ENCODE measurements at regions not wholly inside any gene's neighbourhood (a gene's known extent, or its start where the extent isn't known, plus 50 kb on each side); places are given as distances from the start of the nearest gene placed in this dataset.
"Not testable (repeated sequence)": the region's sequence is repeated elsewhere in the genome, so short reads cannot be mapped to it uniquely, and the experiment has no call there.

GRCh38 chr13:111058796-111059506 lies 56.2 kb upstream of the ARHGEF7 start:
- DNase-seq (ENCODE audit: low spot score): peak; percentile 38
- Histone ChIP-seq H3K36me3 (no peaks in the 10 kb centered on the region), H3K27me3 (no peaks in the 10 kb centered on the region), H3K27ac (no peak overlapping the region), H3K4me3 (no peak overlapping the region), H3K4me1 (no peaks in the 10 kb centered on the region), H3K9me3 (no peaks in the 10 kb centered on the region)
- TF ChIP-seq, protein P1, sequence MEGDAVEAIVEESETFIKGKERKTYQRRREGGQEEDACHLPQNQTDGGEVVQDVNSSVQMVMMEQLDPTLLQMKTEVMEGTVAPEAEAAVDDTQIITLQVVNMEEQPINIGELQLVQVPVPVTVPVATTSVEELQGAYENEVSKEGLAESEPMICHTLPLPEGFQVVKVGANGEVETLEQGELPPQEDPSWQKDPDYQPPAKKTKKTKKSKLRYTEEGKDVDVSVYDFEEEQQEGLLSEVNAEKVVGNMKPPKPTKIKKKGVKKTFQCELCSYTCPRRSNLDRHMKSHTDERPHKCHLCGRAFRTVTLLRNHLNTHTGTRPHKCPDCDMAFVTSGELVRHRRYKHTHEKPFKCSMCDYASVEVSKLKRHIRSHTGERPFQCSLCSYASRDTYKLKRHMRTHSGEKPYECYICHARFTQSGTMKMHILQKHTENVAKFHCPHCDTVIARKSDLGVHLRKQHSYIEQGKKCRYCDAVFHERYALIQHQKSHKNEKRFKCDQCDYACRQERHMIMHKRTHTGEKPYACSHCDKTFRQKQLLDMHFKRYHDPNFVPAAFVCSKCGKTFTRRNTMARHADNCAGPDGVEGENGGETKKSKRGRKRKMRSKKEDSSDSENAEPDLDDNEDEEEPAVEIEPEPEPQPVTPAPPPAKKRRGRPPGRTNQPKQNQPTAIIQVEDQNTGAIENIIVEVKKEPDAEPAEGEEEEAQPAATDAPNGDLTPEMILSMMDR (IDR thresholded peaks at IDR 0.05): no peak

DNA sequence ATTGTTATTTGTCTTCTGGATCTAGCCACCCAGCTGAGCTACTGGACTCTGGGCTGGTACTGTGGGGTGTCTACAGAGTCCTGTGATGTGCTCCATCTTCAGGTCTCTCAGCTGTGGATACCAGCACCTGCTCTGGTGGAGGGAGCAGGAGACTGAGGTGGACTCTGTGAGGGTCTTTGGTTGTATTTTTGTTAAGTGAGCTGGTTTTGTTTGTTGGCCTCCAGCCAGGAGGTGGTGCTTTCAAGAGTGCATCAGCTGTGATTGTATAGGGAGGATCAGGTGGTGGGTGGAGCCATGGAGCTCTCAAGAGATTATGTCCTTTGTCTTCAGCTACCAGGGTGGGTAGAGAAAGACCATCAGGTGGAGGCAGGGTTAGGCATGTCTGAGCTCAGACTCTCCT lies 56.8 kb upstream of the ARHGEF7 start:
- not testable (repeated sequence) for H3K27me3 ChIP-seq, H3K4me1 ChIP-seq, H3K4me3 ChIP-seq, H3K9me3 ChIP-seq, H3K36me3 ChIP-seq, H3K27ac ChIP-seq
- DNase-seq (ENCODE audit: low spot score): peak; percentile 38

DNA sequence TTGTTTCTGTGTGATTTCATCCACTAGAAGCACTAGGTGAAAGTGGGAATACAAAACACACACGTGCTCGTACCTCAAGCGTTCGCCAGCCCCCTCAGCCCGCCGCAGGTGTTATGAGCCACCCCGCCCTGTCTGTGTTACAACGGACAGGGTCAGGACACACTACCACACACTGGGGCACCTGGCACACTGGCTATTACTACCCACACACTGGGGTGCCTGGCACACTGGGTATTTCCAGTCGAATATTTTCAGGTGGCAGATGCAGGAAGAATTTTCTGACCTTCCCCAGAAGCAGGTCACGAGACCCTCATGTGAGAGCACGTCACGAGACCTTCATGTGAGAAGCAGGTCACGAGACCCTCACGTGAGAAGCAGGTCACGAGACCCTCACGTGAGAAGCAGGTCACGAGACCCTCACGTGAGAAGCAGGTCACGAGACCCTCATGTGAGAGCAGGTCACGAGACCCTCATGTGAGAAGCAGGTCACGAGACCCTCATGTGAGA lies 63.3 kb upstream of the ARHGEF7 start:
- H3K27ac ChIP-seq, H3K36me3 ChIP-seq, H3K4me3 ChIP-seq, H3K9me3 ChIP-seq, H3K27me3 ChIP-seq: not testable (repeated sequence)
- DNase-seq (ENCODE audit: low spot score): peak; percentile 40
- H3K4me1 ChIP-seq: peaks cover 0 to 13% of the 10 kb centered on the region in 2 donors

- TF ChIP-seq, protein P1 (IDR thresholded peaks at IDR 0.05): no peak
- no peak overlapping the region for H3K27ac ChIP-seq
- no peaks in the 10 kb centered on the region for H3K36me3 ChIP-seq
- H3K4me1 ChIP-seq: peaks cover 0 to 17% of the 10 kb centered on the region in 2 donors
- no peaks in the 10 kb centered on the region for H3K27me3 ChIP-seq
- no peak for DNase-seq (ENCODE audit: low spot score)
- no peak overlapping the region for H3K4me3 ChIP-seq
- no peaks in the 10 kb centered on the region for H3K9me3 ChIP-seq
These were observed 63.9 kb upstream of the ARHGEF7 start for GRCh38 chr13:111051041-111051725.

- no peaks in the 10 kb centered on the region for H3K9me3 ChIP-seq
- TF ChIP-seq, protein P1 (IDR thresholded peaks at IDR 0.05): no peak
- peaks cover 0 to 17% of the 10 kb centered on the region in 2 donors for H3K4me1 ChIP-seq
- H3K27ac ChIP-seq: no peak overlapping the region
- H3K27me3 ChIP-seq: no peaks in the 10 kb centered on the region
- no peak overlapping the region for H3K4me3 ChIP-seq
- H3K36me3 ChIP-seq: no peaks in the 10 kb centered on the region
- no peak for DNase-seq (ENCODE audit: low spot score)
These were observed 64.6 kb upstream of the ARHGEF7 start for GRCh38 chr13:111050539-111050879.

DNA sequence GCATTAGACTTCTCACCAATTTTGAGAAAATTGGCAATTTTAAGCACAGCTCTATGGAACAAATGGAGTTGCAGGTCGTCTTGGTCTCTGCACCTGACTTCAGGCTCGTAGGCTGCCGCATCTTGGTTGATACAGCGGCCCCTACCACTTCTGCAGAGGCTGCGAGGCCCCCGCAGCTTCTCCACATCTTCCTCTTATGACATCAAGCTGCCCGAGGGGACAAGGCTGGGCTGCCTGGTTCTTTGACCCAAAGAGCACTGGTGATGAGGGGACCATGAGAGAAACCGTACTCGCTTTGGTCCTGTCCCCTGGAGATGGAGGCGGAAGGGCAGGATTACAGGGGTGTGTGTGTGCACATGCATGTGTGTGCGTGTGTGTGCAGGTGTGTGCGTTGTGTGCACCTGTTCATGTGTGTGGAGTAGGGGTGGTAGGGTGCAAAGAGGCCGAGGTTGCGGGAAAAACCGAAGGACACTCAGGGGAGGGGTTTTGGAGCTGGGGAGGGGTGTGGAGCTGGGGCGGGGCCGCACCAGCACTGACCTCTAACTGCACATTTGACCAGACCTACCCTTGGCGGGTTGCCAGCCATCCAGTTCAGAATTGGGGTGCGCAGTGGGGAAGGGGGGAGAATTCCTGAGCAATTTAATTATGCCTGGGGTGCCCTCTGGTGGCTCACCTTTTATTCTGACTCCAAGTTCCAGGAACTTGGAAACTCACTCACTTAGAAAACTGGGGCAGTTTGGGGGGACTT lies 65.1 kb upstream of the ARHGEF7 start:
- Histone ChIP-seq H3K9me3 (no peaks in the 10 kb centered on the region), H3K4me1 (peaks cover 0 to 17% of the 10 kb centered on the region in 2 donors), H3K4me3 (no peak overlapping the region), H3K27ac (no peak overlapping the region), H3K36me3 (no peaks in the 10 kb centered on the region), H3K27me3 (no peaks in the 10 kb centered on the region)
- peak; percentile 46 for DNase-seq (ENCODE audit: low spot score)
- TF ChIP-seq, protein P1 (IDR thresholded peaks at IDR 0.05): peak in 1 of 2 donors; percentile 70
